ENCODE measurements at regions not wholly inside any gene's neighbourhood (a gene's known extent, or its start where the extent isn't known, plus 50 kb on each side); places are given as distances from the start of the nearest gene placed in this dataset.
A peak's percentile ranks its signal among the peaks of the same experiment; 100 is the strongest.

DNA sequence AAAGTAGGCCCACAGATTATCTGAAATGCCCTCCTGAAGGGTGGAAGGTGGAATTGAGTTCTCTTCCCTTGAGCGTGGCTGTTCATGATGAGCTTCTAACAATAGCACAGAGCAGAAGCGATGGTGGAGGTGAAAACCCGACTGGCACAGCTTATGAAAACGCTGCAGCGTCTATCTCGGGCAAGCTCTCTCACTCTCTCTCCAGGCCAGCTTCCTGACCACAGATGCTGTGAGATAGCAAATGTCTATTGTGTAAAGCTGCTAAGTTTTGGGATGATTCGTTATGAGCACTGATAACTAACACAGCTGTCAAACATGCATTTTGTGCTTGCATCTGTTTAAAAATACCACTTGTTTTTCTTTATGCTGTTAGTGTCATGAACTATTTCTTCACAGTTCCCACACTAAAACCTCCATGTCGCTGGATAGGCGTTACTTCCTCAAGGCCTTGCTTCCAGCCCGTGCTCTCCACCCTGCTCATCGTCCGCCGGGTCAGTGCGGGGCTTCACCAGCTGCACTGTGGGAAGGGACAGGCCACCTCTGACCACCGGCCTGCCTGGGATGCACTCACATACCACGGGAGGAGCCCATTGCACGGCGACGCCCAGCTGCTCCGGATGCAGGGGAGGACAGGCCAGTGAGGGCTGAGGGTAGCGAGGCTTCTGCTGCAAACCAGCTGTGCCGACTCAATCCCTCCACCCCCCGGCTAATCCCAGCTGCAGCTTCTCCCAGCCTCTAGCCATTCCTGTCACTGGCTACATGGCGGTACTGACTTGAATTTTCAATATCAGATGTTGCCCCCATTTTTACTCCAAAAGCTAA lies 60.0 kb upstream of the OTOS start:
- peak in 1 of 2 experiments; percentile 13 for DNase-seq (ENCODE audit: low read depth in 1 of 2, low spot score in 2 of 2)
- Histone ChIP-seq H2BK12ac (ENCODE audit: low read depth, low read length) (no peak overlapping the region), H4K5ac (ENCODE audit: insufficient read length, low read depth, low read length) (no peak overlapping the region), H3K9me3 (ENCODE audit: insufficient read depth in 2 of 2, low read depth in 1 of 2, low read length in 1 of 2) (peaks cover 0 to under 1% of the 10 kb centered on the region in 2 experiments; a peak in 1 of 4 replicates), H3K4me1 (replicated peaks in 1 of 4; ENCODE audit: control insufficient read depth in 3 of 4, insufficient read depth in 4 of 4, low read length in 3 of 4) (peaks cover 5 to 10% (median 6%) of the 10 kb centered on the region in 4 experiments), H3K79me1 (ENCODE audit: low read depth, low read length) (no peaks in the 10 kb centered on the region), H3K56ac (replicated peaks; ENCODE audit: insufficient read length, low read depth, low read length) (no peak overlapping the region), H2AFZ (ENCODE audit: low read length) (0 out of 2 replicates have a peak overlapping the region, but pooled peaks have one; percentile 3), H3K27me3 (replicated peaks in 1 of 4; ENCODE audit: control insufficient read depth in 3 of 4, extremely low read depth in 1 of 4, insufficient read depth in 3 of 4, low read length in 3 of 4) (no peaks in the 10 kb centered on the region; a peak in 1 of 7 replicates), H3K23me2 (ENCODE audit: low read depth, low read length) (peaks cover 8% of the 10 kb centered on the region; the same call in 1 of the 2 replicates), H3K18ac (ENCODE audit: extremely low read depth, low read length) (no peak overlapping the region), H3K36me3 (ENCODE audit: control insufficient read depth in 2 of 4, insufficient read depth in 4 of 4, low read length in 3 of 4) (no peaks in the 10 kb centered on the region; a peak in 1 of 8 replicates), H3K4ac (replicated peaks; ENCODE audit: insufficient read length, low read depth, low read length) (no peak overlapping the region), H2AK5ac (ENCODE audit: low read depth, low read length) (no peak overlapping the region), H4K91ac (replicated peaks; ENCODE audit: insufficient read length, low read length) (no peak overlapping the region), H2BK120ac (replicated peaks; ENCODE audit: low read depth, low read length) (no peak overlapping the region), H2BK5ac (ENCODE audit: low read depth, low read length) (no peak overlapping the region), H3K14ac (ENCODE audit: insufficient read length) (no peak overlapping the region), H3K4me2 (ENCODE audit: insufficient read depth in 1 of 2, low read depth in 2 of 2, low read length in 2 of 2) (no peak overlapping the region), H3K4me3 (ENCODE audit: extremely low read depth in 1 of 4, insufficient read depth in 2 of 4, low read depth in 3 of 4, low read length in 4 of 4) (no peak overlapping the region), H2BK20ac (ENCODE audit: low read length) (no peak overlapping the region), H4K8ac (ENCODE audit: extremely low read depth, insufficient read depth, low read length) (no peak overlapping the region; the same call in 1 of the 2 replicates), H3K27ac (ENCODE audit: low read depth, low read length) (no peak overlapping the region), H3K9ac (replicated peaks in 1 of 4; ENCODE audit: extremely low read depth in 1 of 4, low read depth in 3 of 4, low read length in 3 of 4) (no peak overlapping the region), H4K20me1 (replicated peaks in 1 of 2; ENCODE audit: control insufficient read depth in 1 of 2, insufficient read depth in 2 of 2, low read length in 2 of 2) (no peaks in the 10 kb centered on the region), H3K79me2 (ENCODE audit: control insufficient read depth in 1 of 2, insufficient read depth in 2 of 2, low read length in 2 of 2) (no peaks in the 10 kb centered on the region), H2BK15ac (ENCODE audit: low read length) (no peak overlapping the region), H3K23ac (ENCODE audit: insufficient read length) (no peak overlapping the region)
- ChIA-PET CTCF (ENCODE audit: partially characterized antibody) (no interaction called here), POLR2A (ENCODE audit: partially characterized antibody) (no interaction called here)
- WGBS, 2 experiments (ENCODE audit: extremely low coverage in 1 of 2, insufficient coverage in 1 of 2, insufficient read length in 1 of 2, insufficient replicate concordance in 2 of 2, low coverage in 1 of 2, low lambda C conversion rate in 2 of 2, missing lambda C conversion rate in 1 of 2) = 88% methylated on average over 24 of the region's 24 CpGs; no CpG with 5 or more reads in 1 of the 2 experiments
- TF ChIP-seq TCF12 (IDR thresholded peaks at IDR 0.05; ENCODE audit: low read depth, low read length) (no peak), BCL11A (IDR thresholded peaks at IDR 0.05; ENCODE audit: low read depth in 2 of 2, low read length in 2 of 2) (no peak), EGR1 (IDR thresholded peaks at IDR 0.05; ENCODE audit: borderline replicate concordance, low read depth, low read length) (no peak)
- no peak for FAIRE-seq

Data from H1 (cell line).